ENCODE measurements at regions not wholly inside any gene's neighbourhood (a gene's known extent, or its start where the extent isn't known, plus 50 kb on each side); places are given as distances from the start of the nearest gene placed in this dataset.
"Not testable (repeated sequence)": the region's sequence is repeated elsewhere in the genome, so short reads cannot be mapped to it uniquely, and the experiment has no call there.

DNA sequence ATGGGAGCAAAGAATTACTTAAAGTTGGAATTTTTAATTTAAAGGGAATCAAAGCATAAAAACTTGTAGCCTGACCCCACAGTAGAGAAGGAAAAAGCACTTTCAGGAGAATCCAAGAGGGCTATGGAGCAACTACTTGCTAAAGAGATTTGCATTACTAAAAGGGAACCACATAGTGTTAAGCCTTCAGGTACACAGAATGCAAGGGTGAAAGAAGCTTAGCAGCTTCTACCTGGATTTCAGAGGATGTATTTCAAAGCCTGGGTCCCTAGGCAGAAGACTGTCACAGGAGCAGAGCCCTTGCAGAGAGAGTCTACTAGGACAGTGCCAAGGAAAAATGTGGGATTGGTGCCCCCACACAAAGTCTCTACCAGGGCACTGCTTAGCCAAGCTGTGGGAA is 575.0 kb downstream of the GBE1 start:
- no peak for DNase-seq (ENCODE audit: low spot score)

DNA sequence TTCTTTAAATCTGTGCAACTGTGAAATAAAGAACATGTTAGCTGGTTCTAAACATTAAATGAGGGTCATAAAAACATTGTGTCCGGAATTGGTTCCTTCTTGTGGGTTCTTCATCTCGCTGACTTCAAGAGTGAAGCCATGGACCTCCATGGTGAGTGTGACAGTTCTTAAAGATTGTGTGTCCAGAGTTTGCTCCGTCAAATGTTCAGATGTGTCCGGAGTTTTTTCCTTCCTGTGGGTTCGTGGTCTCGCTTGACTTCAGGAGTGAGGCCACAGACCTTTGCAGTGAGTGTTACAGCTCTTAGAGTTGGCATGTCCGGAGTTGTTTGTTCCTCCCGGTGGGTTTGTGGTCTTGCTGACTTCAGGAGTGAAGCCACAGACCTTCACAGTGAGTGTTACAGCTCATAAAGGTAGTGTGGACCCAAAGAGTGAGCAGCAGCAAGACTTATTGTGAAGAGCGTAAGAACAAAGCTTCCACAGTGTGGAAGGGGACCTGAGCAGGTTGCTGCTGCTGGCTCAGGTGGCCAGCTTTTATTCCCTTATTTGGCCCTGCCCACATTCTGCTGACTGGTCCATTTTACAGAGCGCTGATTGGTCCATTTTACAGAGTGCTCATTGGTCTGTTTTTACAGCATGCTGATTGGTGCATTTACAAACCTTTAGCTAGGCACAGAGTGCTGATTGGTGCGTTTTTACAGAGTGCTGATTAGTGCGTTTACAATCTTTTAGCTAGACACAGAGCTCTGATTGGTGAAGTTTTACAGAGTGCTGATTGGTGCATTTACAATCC is 579.2 kb downstream of the GBE1 start:
- not testable (repeated sequence) for DNase-seq (ENCODE audit: low spot score)

DNA sequence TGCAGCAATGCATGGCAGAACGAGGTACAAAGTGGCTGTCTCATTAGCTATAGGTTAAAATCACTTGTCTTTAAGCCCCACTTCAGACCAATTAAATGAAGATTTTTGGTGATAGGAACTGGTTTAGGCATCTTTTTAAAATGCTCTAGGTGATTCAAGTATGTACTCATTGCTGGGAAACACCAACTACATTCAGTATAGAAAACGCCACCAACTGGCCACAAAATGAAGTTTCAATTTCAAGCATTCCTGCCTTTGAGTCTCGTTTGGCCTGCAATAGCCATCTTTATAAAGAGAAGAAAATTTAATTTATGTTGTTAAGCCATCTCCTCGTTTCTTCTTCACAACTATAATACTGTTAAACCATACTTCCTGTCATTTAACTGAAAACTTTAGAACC is 587.9 kb downstream of the GBE1 start:
- no peak for DNase-seq (ENCODE audit: low spot score)

DNA sequence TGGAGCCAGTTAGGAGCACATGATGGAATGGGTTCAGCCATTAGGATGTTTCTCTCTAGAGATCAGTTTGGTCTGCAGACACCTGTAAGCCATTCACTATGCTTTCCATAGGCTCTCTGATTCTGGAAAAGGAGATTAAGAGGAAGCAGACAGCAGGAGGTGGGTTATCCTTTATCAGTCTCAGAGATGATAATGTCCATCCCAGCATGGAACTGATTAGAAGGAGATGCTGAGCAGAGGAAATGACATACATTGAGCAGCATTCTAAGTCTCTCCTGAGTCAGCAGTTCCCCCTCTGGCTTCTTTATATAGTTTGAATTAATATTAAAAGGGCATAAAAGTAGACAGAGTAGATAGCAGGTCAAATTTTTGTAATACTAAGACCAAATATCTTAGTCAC is 591.1 kb downstream of the GBE1 start:
- no peak for DNase-seq (ENCODE audit: low spot score)

- no peak for DNase-seq (ENCODE audit: low spot score)
Observed at GRCh38 chr3:81164806-81165205, 596.6 kb downstream of the GBE1 start.

- DNase-seq (ENCODE audit: low spot score), result no peak
Observed at GRCh38 chr3:81161851-81162250, 599.6 kb downstream of the GBE1 start.

DNA sequence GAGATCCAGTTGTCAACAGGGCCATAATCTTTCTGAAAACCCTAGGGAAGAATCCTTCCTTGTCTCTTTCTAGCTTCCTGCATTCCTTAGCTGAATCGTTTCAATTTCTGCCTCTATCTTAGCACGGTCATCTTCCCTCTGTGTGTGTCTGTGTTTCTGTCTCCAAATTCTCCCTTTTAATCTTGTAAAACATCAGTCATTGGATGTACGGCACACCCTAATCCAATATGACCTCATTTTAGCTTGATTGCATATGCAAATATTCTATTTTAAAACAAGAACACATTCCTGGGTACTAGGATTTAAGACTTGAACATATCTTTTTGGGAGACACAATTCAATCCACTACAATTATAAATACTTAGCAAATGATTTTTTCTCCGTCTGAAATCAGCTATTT is 600.3 kb downstream of the GBE1 start:
- no peak for DNase-seq (ENCODE audit: low spot score)

DNA sequence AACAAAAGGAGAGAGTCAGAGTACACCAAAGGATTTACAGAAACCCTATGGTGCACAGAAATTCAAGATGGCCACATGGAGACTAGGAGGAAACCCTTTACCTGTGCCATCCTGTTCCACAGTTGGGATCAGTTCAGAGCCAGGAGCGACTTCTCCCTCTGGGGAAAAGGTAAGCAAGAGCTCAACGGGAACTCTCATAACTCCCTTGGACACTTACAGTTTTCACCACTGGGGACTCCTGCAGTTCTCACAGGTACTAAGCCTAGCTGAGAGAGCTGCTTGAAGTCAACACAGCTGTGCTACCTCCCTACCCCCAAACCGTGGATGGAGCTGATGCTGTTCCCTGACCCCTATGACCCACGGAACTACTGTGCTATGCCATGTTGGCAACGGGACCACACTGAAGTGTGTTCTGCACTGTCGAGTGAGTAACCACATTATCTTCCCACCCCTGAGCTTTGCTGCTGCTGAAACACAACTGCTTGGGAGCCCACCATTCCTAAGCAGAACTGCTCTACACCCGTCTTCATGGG is 606.8 kb downstream of the GBE1 start:
- no peak for DNase-seq (ENCODE audit: low spot score)

DNA sequence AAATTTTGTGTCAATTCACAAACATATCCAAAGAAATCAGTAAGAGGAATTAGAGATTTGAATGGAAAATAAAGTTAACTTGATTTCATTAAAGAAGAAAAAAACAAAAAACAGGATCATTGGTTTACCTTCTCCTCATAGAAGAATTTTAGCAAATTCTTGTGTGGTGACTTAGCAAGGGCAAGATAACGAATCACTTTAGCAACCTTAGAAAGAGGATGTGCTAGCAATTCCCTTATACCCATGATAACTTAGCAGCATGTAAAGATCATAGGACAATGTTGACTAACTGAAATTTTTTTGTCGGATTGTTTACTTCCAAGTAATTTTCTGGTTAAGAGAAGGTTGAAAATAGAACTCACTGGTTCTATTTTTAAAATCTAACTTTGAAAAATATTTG is 609.3 kb downstream of the GBE1 start:
- no peak for DNase-seq (ENCODE audit: low spot score)

GRCh38 chr3:81132995-81133394 is 628.5 kb downstream of the GBE1 start:
- no peak for DNase-seq (ENCODE audit: low spot score)

DNA sequence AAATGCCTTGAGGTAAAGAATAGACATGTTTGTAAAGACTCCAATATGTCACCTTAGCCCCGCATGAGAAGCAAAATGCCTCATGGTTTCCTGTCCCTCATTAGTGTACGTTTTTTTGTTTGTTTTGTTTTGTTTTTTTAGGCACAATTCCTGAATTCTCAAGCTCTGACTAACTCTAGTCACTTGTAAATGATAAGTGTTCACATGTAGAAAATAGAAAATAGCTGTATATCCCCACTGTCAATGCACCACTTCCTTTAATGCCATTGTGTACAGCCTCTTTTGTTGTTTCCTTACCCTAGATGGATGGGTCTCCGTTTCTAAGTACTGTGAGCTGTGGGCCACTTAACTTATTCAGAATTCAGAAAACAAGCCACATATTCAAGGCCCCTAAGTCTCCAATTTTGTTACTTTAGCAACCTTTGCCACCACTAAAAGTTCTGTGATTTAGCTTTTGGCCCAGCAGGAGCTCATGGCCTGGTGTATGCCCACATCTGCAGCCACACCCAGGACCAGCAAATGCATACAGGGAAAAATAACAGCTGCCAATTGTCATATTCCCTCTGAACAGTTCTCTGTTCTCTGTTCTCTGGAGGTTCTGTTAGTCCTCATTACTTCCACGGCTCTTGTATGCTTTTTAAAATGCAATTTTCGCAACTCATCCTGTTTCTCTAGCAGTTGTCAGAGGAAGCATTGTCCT is 655.5 kb downstream of the GBE1 start:
- no peak for DNase-seq (ENCODE audit: low spot score)

DNA sequence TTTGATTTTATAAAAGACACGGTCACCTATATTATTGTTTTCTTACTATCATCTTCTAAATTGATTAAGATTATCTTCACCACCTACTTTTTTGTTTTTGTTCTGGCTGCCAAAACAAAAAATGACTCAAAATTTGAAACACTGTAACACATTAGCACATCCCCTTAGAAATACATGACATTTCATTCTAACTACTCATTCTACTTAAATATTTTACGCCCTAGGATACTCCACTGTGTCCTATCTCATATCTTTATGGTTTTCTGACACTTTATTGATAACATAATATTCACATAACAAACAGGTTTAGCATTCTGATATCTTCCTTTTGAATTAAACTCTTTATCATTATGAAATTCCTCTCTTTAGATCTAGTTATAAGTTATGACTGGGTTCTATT is 656.2 kb downstream of the GBE1 start:
- DNase-seq (ENCODE audit: low spot score), result no peak

DNA sequence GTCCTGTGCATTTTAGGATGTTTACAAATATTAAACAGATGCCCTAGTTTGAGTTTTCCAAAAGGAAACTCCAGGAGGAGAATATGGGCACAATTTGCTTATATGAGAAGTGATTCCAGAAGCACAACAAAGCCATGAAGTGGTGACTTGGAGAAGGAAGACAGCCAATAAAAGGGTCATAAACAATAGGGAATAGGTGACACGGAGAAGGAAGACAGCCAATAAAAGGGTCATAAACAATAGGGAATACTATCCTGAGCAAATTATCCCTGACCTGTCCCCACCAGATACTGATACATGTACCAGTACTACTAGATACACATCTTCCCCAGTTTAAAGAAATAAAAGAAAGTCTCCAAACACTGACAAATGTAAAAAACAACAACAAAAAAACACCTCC is 663.6 kb downstream of the GBE1 start:
- no peak for DNase-seq (ENCODE audit: low spot score)

- DNase-seq (ENCODE audit: low spot score), result no peak
Observed at GRCh38 chr3:81095956-81096355, 665.5 kb downstream of the GBE1 start.

- no peak for DNase-seq (ENCODE audit: low spot score)
Observed at GRCh38 chr3:81094986-81095385, 666.5 kb downstream of the GBE1 start.

GRCh38 chr3:81087607-81088006 is 673.8 kb downstream of the GBE1 start:
- DNase-seq (ENCODE audit: low spot score), result no peak

DNA sequence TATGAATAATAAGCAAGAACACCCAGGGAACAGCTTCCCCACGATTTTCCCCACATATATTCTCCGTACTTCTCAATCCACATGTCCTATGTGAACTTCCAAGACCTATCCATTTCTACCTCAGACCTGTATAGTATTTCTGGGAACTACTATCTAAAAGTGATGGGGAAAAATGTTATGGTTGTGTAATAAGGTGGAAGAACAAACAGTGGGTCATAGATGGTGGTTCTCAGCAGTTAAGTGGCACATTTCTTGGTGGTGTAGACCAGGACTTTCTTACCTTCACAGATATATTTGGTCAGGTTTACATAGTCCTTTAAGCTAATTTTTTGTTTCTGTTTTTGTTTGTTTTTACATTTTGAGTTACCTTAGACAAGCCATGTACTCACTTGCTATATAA is 675.1 kb downstream of the GBE1 start:
- DNase-seq (ENCODE audit: low spot score), result no peak

DNA sequence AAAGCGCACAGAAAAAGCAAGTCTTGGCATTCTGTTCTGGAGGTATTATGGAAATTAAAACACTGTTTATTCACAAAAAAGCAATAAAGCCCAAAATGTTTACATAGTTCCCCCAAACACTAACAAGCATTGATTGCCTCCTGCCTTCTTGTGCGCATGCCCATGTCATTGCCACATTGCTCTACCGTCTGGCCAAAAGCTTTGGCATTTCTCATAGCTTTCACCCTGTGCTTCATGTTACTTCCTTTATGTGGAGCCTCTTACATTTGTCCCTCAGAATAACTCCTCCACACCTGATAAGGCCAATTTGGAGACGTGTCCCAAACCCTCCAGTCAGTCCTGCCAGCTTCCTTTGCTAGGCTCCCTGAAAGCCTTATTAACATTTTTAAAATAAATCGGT is 680.8 kb downstream of the GBE1 start:
- no peak for DNase-seq (ENCODE audit: low spot score)

DNA sequence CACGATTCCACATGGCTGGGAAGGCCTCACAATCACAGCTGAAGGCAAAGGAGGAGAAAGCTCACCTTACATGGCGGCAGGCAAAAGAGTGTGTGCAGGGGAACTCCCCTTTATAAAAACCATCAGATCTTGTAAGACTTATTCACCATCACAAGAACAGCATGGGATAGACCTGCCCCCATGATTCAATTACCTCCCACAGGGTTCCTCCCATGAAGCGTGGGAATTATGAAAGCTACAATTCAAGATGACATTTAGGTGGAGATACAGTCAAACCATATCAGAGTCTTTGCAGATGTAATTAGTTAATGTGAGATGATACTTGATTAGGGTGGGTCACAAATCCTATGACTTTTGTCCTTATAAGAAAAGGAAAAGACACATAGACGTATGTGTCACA is 688.9 kb downstream of the GBE1 start:
- no peak for DNase-seq (ENCODE audit: low spot score)

DNA sequence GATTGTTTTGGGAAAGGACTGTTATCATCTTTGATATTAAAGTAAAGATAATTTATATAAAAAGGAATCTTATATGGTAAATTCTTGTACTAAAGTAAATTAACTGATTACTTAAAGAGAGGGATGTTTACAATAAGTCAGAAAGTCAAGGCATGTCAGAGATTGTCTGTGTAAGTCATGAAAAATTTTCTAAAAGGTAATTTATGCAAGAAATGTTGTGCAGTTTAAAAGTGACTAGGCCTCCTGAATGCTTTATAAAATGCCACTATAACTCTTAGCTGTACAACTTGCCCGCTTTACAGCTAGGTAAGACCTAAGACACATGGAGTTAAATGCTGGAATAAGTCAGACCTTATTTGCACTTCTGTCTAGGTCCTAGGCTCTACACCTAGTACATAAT is 692.9 kb downstream of the GBE1 start:
- no peak for DNase-seq (ENCODE audit: low spot score)

DNA sequence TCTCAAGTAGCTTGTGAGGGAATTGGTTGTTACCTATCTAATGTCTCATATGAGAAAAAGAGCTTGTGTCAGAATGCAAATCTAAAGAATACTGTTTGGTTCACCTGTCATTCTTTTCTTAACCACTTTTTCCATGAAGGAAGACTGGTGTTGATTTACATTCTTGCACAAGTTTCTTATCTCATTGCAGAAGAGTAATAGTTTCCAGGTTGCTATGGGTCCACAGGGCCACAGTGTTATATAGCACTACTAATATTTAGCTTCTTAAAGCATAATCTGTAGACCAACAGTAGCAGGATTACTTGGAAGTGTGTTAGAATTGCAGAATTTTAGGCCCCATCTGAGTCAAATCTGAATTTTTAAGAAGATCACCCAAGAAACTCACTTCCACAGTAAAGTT is 697.5 kb downstream of the GBE1 start:
- no peak for DNase-seq (ENCODE audit: low spot score)

GRCh38 chr3:81051133-81051532 is 710.3 kb downstream of the GBE1 start:
- DNase-seq (ENCODE audit: low spot score), result not testable (repeated sequence)

- DNase-seq (ENCODE audit: low spot score), result no peak
Observed at GRCh38 chr3:81048058-81048665, 713.3 kb downstream of the GBE1 start.
